Stimulated activated naive B cell treated with anti-CD40 and anti-IgM and Interleukin-4, amounts not matched to agents 10 μg/mL and 1 μg/mL and 100 μg/mL, for 72 hours (primary cell): ENCODE measurements at regions not wholly inside any gene's neighbourhood (a gene's known extent, or its start where the extent isn't known, plus 50 kb on each side); places are given as distances from the start of the nearest gene placed in this dataset.
"Not testable (repeated sequence)": the region's sequence is repeated elsewhere in the genome, so short reads cannot be mapped to it uniquely, and the experiment has no call there.

ENCODE experiments used
- ATAC-seq, 2 donors: fragments of 150-1000 bp; cut with Tn5 transposase; replicated peaks; 2 replicates each; pipeline ENCODE4 v1.10.0; 2021; ENCODE audit warnings: moderate library complexity in 1 of 2
- DNase-seq: peaks from one replicate; pipeline ENCODE4 v3.0.0; 2021
- H3K27ac Mint-ChIP-seq: one replicate; pipeline ENCODE4 v1.8.0; 2022; ENCODE audit warnings: mild to moderate bottlenecking, mixed read lengths
- H3K27me3 Mint-ChIP-seq, 2 donors: one replicate each; pipeline ENCODE4 v1.8.0; 2022; ENCODE audit warnings: mixed read lengths in 2 of 2
- H3K36me3 Mint-ChIP-seq, 2 donors: one replicate each; pipeline ENCODE4 v1.8.0; 2022; ENCODE audit warnings: mixed read lengths in 2 of 2, mild to moderate bottlenecking in 1 of 2
- H3K4me1 Mint-ChIP-seq, 2 donors: one replicate each; pipeline ENCODE4 v1.8.0; 2022; ENCODE audit warnings: mixed read lengths in 2 of 2, mild to moderate bottlenecking in 1 of 2
- H3K4me3 Mint-ChIP-seq, 2 donors: one replicate each; pipeline ENCODE4 v1.8.0; 2022; ENCODE audit warnings: mild to moderate bottlenecking in 2 of 2, mixed read lengths in 2 of 2, moderate library complexity in 1 of 2
- H3K9me3 Mint-ChIP-seq, 2 donors: one replicate each; pipeline ENCODE4 v1.8.0; 2022; ENCODE audit warnings: mixed read lengths in 2 of 2, mild to moderate bottlenecking in 1 of 2

DNA sequence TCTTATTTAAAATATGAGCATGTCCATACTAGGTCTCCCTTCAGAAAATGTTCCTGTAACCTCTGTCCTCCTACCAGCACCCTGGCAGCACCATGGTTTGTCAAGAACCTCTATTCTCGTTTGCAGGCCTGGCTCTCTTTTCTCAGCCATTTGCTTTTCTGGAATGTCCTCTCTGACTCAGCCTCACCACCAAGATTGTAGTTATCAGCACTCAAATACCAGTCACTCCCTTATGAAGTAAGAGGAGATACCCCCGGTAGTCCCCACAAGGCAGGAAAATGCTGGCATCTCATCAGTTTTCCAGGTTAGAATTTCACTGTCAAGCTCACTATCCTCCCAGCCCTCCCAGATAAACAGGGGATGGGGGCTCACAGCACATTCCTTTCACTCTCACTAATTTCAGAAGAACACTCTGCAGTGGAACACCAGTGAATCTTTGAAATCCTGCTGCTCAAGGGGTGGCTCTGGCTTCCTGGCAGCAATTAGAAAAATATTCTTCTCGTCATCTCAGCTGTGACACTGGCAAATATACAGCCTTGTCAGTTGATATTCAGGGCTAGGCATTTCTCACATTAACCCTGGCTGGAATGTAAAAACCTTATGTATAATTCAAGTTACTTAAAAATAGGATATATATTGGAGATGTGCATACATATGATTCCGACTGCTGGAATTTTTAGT lies 129.2 kb downstream of the TBX18 start:
- no peaks in the 10 kb centered on the region for H3K27me3 Mint-ChIP-seq
- no peak overlapping the region for H3K27ac Mint-ChIP-seq
- ATAC-seq = no peak
- peaks cover 5 to 9% of the 10 kb centered on the region in 2 donors for H3K9me3 Mint-ChIP-seq
- no peaks in the 10 kb centered on the region for H3K4me1 Mint-ChIP-seq
- DNase-seq = no peak
- no peaks in the 10 kb centered on the region for H3K36me3 Mint-ChIP-seq
- no peak overlapping the region for H3K4me3 Mint-ChIP-seq

DNA sequence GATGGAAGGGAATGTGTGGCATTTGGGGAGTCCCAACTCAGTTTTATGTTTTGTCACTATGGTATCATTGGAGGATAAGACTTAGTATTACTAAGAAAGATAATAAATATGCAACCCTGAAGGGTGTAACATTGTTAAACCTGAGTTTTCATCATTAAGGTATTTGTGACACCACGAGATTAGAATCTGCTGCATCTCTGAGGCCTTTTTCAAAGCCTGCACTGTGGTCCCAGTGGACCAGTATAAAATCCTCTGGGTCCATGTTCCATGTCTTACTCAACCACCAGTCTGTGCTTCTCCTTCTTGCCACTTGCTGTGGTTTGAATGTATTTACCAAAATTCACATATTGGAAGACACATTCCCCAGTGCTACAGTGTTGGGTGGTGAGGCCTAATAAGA lies 130.6 kb downstream of the TBX18 start:
- no peak for DNase-seq
- Mint-ChIP-seq H3K27ac (no peak overlapping the region), H3K27me3 (no peaks in the 10 kb centered on the region), H3K9me3 (peaks cover 5 to 9% of the 10 kb centered on the region in 2 donors), H3K36me3 (no peaks in the 10 kb centered on the region), H3K4me3 (no peak overlapping the region), H3K4me1 (no peaks in the 10 kb centered on the region)
- no peak for ATAC-seq

- not testable (repeated sequence) for H3K4me3 Mint-ChIP-seq
These were observed 137.9 kb downstream of the TBX18 start for GRCh38 chr6:84626527-84626926.

DNA sequence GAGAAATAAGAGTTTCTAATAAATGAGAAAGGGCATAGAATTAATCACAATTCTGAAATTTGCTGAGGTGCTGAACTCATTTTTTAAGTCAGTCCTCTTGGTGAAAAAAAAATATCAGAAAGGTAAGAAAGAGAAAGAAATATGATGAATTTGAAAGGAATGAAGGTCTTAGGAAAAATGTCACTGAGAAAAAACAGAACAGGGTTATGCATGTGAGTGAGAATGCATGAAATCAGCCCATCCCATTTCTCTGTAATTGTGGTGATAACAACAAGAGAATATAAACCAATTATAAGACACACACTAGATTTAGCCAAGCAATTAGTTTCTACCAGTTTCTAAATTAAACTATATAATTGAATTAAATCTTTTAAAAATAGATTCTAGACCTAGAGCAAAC lies 138.9 kb downstream of the TBX18 start:
- Mint-ChIP-seq H3K36me3 (no peaks in the 10 kb centered on the region), H3K4me1 (no peaks in the 10 kb centered on the region), H3K27ac (no peak overlapping the region), H3K9me3 (peaks cover 7 to 13% of the 10 kb centered on the region in 2 donors), H3K4me3 (no peak overlapping the region), H3K27me3 (no peaks in the 10 kb centered on the region)
- DNase-seq (no peak), ATAC-seq (no peak)

More at GRCh38 chr6:84626527-84626926, 137.9 kb downstream of the TBX18 start:
- H3K27ac Mint-ChIP-seq, DNase-seq, H3K36me3 Mint-ChIP-seq, H3K9me3 Mint-ChIP-seq, ATAC-seq, H3K27me3 Mint-ChIP-seq, H3K4me1 Mint-ChIP-seq: not testable (repeated sequence)

DNA sequence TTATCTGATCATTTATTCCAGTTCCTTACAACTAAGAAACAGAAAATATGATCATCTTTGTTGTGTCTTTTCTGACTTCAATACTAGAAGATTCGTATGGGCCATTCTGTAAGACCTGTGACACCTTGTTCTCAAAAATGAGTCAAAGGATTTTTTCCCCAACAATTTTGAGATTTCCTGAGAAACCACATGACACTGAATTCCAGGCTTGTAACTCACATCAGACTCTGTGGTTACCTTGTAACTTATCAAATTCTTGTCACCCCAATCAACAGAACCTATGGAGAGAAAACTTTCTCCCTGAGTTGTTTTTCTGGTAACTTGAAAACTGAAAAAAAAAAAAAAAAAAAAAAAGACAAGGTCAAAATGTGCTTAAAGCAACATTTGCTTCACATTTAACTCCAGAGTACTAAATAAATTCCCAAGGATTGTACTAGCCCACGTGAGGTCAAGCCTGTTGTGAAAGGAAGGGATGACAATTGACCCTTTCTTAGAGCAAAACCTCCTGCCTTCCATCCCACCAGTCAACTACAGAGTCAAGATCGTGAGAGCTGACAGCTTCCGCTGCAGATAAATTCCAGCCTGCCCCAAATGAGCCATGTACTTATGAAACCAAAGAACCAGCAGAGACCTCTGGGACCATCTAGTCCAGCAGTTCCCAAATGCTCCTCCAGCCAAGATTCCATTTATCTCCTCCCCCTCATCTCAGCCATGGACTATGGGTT lies 140.3 kb downstream of the TBX18 start:
- no peaks in the 10 kb centered on the region for H3K27me3 Mint-ChIP-seq
- peaks cover 8 to 18% of the 10 kb centered on the region in 2 donors for H3K9me3 Mint-ChIP-seq
- no peak overlapping the region for H3K27ac Mint-ChIP-seq
- no peaks in the 10 kb centered on the region for H3K36me3 Mint-ChIP-seq
- DNase-seq (no peak), ATAC-seq (no peak)
- H3K4me1 Mint-ChIP-seq = no peaks in the 10 kb centered on the region
- H3K4me3 Mint-ChIP-seq = no peak overlapping the region

GRCh38 chr6:84618836-84619235 lies 145.6 kb downstream of the TBX18 start:
- no peak overlapping the region for H3K27ac Mint-ChIP-seq
- no peak for DNase-seq
- peaks cover 7 to 18% of the 10 kb centered on the region in 2 donors for H3K9me3 Mint-ChIP-seq
- no peak overlapping the region for H3K4me3 Mint-ChIP-seq
- H3K27me3 Mint-ChIP-seq = no peaks in the 10 kb centered on the region
- no peaks in the 10 kb centered on the region for H3K4me1 Mint-ChIP-seq
- ATAC-seq = no peak
- no peaks in the 10 kb centered on the region for H3K36me3 Mint-ChIP-seq

DNA sequence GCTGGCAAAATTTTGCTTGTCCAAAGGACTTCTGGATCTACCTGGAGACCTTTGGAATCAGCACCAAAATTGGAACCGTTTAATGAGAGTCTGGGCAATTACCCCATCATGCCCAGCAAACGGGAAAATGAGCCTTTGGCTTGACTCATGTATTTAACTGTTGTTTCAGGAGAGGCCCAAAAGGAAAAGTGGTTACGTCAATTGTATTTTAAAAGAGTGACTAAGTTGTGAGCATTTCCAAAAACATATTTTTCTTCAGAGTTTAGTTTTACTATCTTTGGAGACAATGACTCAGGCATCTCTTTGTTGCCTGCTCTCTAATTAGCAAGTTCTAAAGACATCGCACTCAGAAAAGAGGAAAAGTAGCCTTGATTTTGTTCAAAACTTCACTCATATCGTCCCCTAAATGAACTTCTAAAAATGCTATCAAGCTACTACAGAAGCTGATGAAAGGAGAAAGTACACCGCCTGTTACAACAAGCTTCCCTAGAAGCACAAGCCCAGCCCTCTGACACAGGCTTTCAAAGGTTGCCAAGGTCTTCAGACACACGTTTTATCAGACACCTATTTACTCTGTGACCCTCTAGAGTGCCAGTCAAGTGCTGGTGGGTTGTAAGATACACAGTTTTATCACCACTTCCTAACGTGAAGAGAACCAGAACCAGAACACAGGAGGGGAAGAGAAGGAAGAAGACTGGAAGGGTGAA lies 146.2 kb downstream of the TBX18 start:
- H3K4me1 Mint-ChIP-seq = no peaks in the 10 kb centered on the region
- no peaks in the 10 kb centered on the region for H3K36me3 Mint-ChIP-seq
- H3K9me3 Mint-ChIP-seq = peaks cover 7 to 18% of the 10 kb centered on the region in 2 donors
- DNase-seq (no peak), ATAC-seq (no peak)
- no peaks in the 10 kb centered on the region for H3K27me3 Mint-ChIP-seq
- H3K4me3 Mint-ChIP-seq = no peak overlapping the region
- H3K27ac Mint-ChIP-seq = no peak overlapping the region

- H3K27ac Mint-ChIP-seq = no peak overlapping the region
- peaks cover 3 to 7% of the 10 kb centered on the region in 2 donors for H3K9me3 Mint-ChIP-seq
- no peaks in the 10 kb centered on the region for H3K36me3 Mint-ChIP-seq
- no peak for DNase-seq
- no peak overlapping the region for H3K4me3 Mint-ChIP-seq
- H3K27me3 Mint-ChIP-seq = no peaks in the 10 kb centered on the region
- no peaks in the 10 kb centered on the region for H3K4me1 Mint-ChIP-seq
- no peak for ATAC-seq
These were observed 148.4 kb downstream of the TBX18 start for GRCh38 chr6:84615987-84616386.

- no peak for DNase-seq
- no peak overlapping the region for H3K27ac Mint-ChIP-seq
These were observed 149.1 kb downstream of the TBX18 start for GRCh38 chr6:84615113-84615850.

GRCh38 chr6:84606860-84607259 lies 157.5 kb downstream of the TBX18 start:
- H3K27me3 Mint-ChIP-seq = no peaks in the 10 kb centered on the region
- ATAC-seq = no peak
- no peak for DNase-seq
- H3K9me3 Mint-ChIP-seq = peaks cover 0 to 3% of the 10 kb centered on the region in 2 donors
- no peaks in the 10 kb centered on the region for H3K4me1 Mint-ChIP-seq
- no peak overlapping the region for H3K4me3 Mint-ChIP-seq
- H3K36me3 Mint-ChIP-seq = no peaks in the 10 kb centered on the region
- no peak overlapping the region for H3K27ac Mint-ChIP-seq

More at GRCh38 chr6:84615113-84615850, 149.1 kb downstream of the TBX18 start:
- Mint-ChIP-seq H3K27me3 (no peaks in the 10 kb centered on the region), H3K9me3 (peaks cover 2 to 3% of the 10 kb centered on the region in 2 donors), H3K36me3 (no peaks in the 10 kb centered on the region), H3K4me3 (no peak overlapping the region), H3K4me1 (no peaks in the 10 kb centered on the region)
- ATAC-seq = no peak

DNA sequence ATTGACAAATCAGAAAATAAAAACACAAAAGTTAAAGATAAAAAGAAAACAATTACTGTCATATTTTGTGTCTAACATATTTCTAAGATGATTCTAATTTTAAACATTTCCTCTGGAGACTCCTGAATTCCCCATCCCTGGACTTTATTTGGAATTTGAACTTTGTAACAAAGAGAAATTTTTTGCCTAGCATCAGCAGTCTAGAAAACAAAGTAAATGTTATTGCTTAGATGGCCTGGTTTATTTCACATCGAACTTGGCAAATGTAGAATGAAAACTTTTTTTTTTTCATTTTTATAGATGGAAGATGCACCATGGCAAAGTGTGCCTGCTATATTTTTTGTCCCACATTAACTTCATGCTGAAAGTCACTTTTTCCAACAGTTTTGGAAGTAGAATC lies 159.1 kb downstream of the TBX18 start:
- DNase-seq (no peak), ATAC-seq (no peak)
- H3K27ac Mint-ChIP-seq = no peak overlapping the region
- peaks cover 0 to 3% of the 10 kb centered on the region in 2 donors for H3K9me3 Mint-ChIP-seq
- no peaks in the 10 kb centered on the region for H3K27me3 Mint-ChIP-seq
- H3K36me3 Mint-ChIP-seq = no peaks in the 10 kb centered on the region
- H3K4me3 Mint-ChIP-seq = no peak overlapping the region
- H3K4me1 Mint-ChIP-seq = no peaks in the 10 kb centered on the region

DNA sequence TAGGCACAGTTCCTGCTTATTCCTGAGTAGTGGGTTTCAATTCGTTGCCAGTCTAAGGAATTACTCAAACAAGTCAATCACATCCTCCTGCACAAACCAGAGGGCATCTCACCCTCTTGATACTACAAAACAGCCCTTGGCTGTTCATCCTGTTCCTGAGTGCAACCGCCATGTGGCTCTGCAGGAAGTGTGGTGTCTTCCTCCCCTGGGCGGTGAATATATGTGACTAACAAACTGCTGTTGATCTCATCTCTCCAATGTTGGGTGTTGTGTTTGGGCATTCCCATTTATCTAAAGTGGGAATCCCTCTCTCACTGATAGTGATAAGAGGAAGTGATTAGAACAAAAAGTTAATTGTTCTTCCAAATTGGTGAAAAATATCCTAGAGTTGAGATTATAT lies 163.0 kb downstream of the TBX18 start:
- Mint-ChIP-seq H3K9me3 (peaks cover 0 to 3% of the 10 kb centered on the region in 2 donors), H3K4me3 (no peak overlapping the region), H3K36me3 (no peaks in the 10 kb centered on the region), H3K4me1 (no peaks in the 10 kb centered on the region), H3K27me3 (no peaks in the 10 kb centered on the region), H3K27ac (no peak overlapping the region)
- ATAC-seq (no peak), DNase-seq (no peak)

- ATAC-seq (no peak), DNase-seq (no peak)
- Mint-ChIP-seq H3K4me3 (no peak overlapping the region), H3K27ac (no peak overlapping the region), H3K36me3 (no peaks in the 10 kb centered on the region), H3K4me1 (no peaks in the 10 kb centered on the region), H3K9me3 (peaks cover 0 to 2% of the 10 kb centered on the region in 2 donors), H3K27me3 (no peaks in the 10 kb centered on the region)
These were observed 164.4 kb downstream of the TBX18 start for GRCh38 chr6:84599991-84600390.

GRCh38 chr6:84597238-84597875 lies 167.0 kb downstream of the TBX18 start:
- no peak for ATAC-seq
- H3K9me3 Mint-ChIP-seq = peaks cover 0 to 3% of the 10 kb centered on the region in 2 donors
- no peak overlapping the region for H3K4me3 Mint-ChIP-seq
- H3K27ac Mint-ChIP-seq = no peak overlapping the region
- no peaks in the 10 kb centered on the region for H3K27me3 Mint-ChIP-seq
- no peaks in the 10 kb centered on the region for H3K4me1 Mint-ChIP-seq
- H3K36me3 Mint-ChIP-seq = no peaks in the 10 kb centered on the region
- no peak for DNase-seq
